Adrenal gland (tissue), 9 donors: ENCODE measurements at regions not wholly inside any gene's neighbourhood (a gene's known extent, or its start where the extent isn't known, plus 50 kb on each side); places are given as distances from the start of the nearest gene placed in this dataset.

Source experiments
- DNase-seq, 7 donors: peaks; one replicate each; pipeline ENCODE4 v3.0.0-alpha.2; 2019 to 2020
- H3K27ac ChIP-seq, 5 donors: fragments of 200-600 bp; sonication (generic) in 4 of 5; 1 replicate in 3 of 5; 2 replicates in 2 of 5; pipeline versions ENCODE4 v1.5.1 to v1.8.0; 2016 to 2020; ENCODE audit warnings: mild to moderate bottlenecking in 1 of 5
- H3K27me3 ChIP-seq: fragments of 200-600 bp; 2 replicates; pipeline ENCODE4 v1.8.0; 2021
- H3K36me3 ChIP-seq, 2 donors: fragments of 200-600 bp; replicated peaks in 1 of 2; 1 replicate in 1 of 2; 2 replicates in 1 of 2; pipeline versions ENCODE4 v1.5.1 to v1.8.0; 2018 to 2022
- H3K4me1 ChIP-seq, 2 donors: fragments of 200-600 bp; replicated peaks in 1 of 2; 1 replicate in 1 of 2; 2 replicates in 1 of 2; pipeline versions ENCODE4 v1.5.1 to v1.8.0; 2018 to 2021
- H3K4me3 ChIP-seq, 4 donors: fragments of 200-600 bp; sonication (generic) in 3 of 4; one replicate each; pipeline ENCODE4 v1.5.1; 2016 to 2018
- H3K9me3 ChIP-seq, 3 donors: fragments of 200-600 bp; sonication (generic) in 1 of 3; replicated peaks in 1 of 3; 1 replicate in 2 of 3; 2 replicates in 1 of 3; pipeline versions ENCODE4 v1.5.1 to v1.8.0; 2016 to 2021
- CTCF ChIP-seq, 6 experiments: fragments of 450-650 bp in 4 of 6; fragments of 200-600 bp in 2 of 6; sonication (generic) in 1 of 6; IDR thresholded peaks; 1 replicate in 5 of 6; 2 replicates in 1 of 6; pipeline versions ENCODE4 v1.5.1 to v1.8.0; 2016 to 2021; ENCODE audit warnings: antibody characterized with exemption in 6 of 6, mild to moderate bottlenecking in 2 of 6, moderate library complexity in 1 of 6
- POLR2A ChIP-seq, 2 donors: fragments of 450-650 bp; IDR thresholded peaks; one replicate each; pipeline ENCODE4 v1.6.1; 2017; ENCODE audit warnings: antibody characterized with exemption in 2 of 2, mild to moderate bottlenecking in 2 of 2, moderate library complexity in 1 of 2
- WGBS, 4 donors: extraction: QIAGEN DNeasy Blood & Tissue Kit in 2 of 4; methylation state at CpG; one replicate each; pipeline versions ENCODE4 v1.1.5 to v1.1.7; 2013 to 2017; 5-methylcytosine and 5-hydroxymethylcytosine counted together
- intact Hi-C, 2 donors: fragments of 100-400 bp; cut with DNase I; formaldehyde crosslinking; loops; one replicate each; pipeline versions ENCODE4 v1.14.1 to v1.15.0; 2022 to 2023
- donor health status: healthy with polysubstance abuse.
- donor health status: Bipolar disorder and iron deficiency.
- donor health status: DM: yes; HTN: yes; CAD: no.
- donor health status: DM: no; HTN: no; CAD: no.
- donor health status: DM: no; HTN: no; CAD: no.

- 61 to 97% (median 89%) methylated on average over 1 of the region's 1 CpG for WGBS, 4 donors
- H3K4me3 ChIP-seq: no peak overlapping the region
- no peak for TF ChIP-seq POLR2A (IDR thresholded peaks at IDR 0.05)
- TF ChIP-seq CTCF (IDR thresholded peaks at IDR 0.05): no peak
- H3K36me3 ChIP-seq: no peaks in the 10 kb centered on the region
- no peaks in the 10 kb centered on the region for H3K9me3 ChIP-seq
- intact Hi-C loops: no loop called here
- H3K27ac ChIP-seq: no peak overlapping the region
- no peak for DNase-seq
- H3K4me1 ChIP-seq: peaks cover 10 to 14% of the 10 kb centered on the region in 2 donors
- H3K27me3 ChIP-seq: no peaks in the 10 kb centered on the region
Observed at GRCh38 chr3:31440878-31441277, 91.8 kb upstream of the STT3B start.

- intact Hi-C loops: no loop called here
- H3K4me1 ChIP-seq: peaks cover 10 to 14% of the 10 kb centered on the region in 2 donors
- no peak overlapping the region for H3K27ac ChIP-seq
- 54 to 81% (median 63%) methylated on average over 2 of the region's 2 CpGs for WGBS, 4 donors
- H3K36me3 ChIP-seq: no peaks in the 10 kb centered on the region
- no peaks in the 10 kb centered on the region for H3K9me3 ChIP-seq
- no peak overlapping the region for H3K4me3 ChIP-seq
- H3K27me3 ChIP-seq: no peaks in the 10 kb centered on the region
- no peak for DNase-seq
- TF ChIP-seq POLR2A (IDR thresholded peaks at IDR 0.05): no peak
- no peak for TF ChIP-seq CTCF (IDR thresholded peaks at IDR 0.05)
Observed at GRCh38 chr3:31442755-31443154, 90.0 kb upstream of the STT3B start.

- Histone ChIP-seq H3K4me1 (peaks cover 10 to 14% of the 10 kb centered on the region in 2 donors), H3K27ac (no peak overlapping the region), H3K9me3 (peaks cover 0 to 4% (median 0%) of the 10 kb centered on the region in 3 donors), H3K36me3 (no peaks in the 10 kb centered on the region), H3K4me3 (no peak overlapping the region), H3K27me3 (no peaks in the 10 kb centered on the region)
- WGBS, 4 donors: 80 to 90% (median 86%) methylated on average over 6 of the region's 6 CpGs
- no peak for DNase-seq
- intact Hi-C loops: no loop called here
- TF ChIP-seq CTCF (IDR thresholded peaks at IDR 0.05): no peak
- TF ChIP-seq POLR2A (IDR thresholded peaks at IDR 0.05): no peak
Observed at GRCh38 chr3:31444220-31445142, 88.2 kb upstream of the STT3B start.

GRCh38 chr3:31445701-31446100, 87.0 kb upstream of the STT3B start:
- Histone ChIP-seq H3K27me3 (no peaks in the 10 kb centered on the region), H3K27ac (no peak overlapping the region), H3K36me3 (no peaks in the 10 kb centered on the region), H3K4me3 (no peak overlapping the region), H3K9me3 (peaks cover 0 to 10% (median 0%) of the 10 kb centered on the region in 3 donors), H3K4me1 (peaks cover 0 to 3% of the 10 kb centered on the region in 2 donors)
- DNase-seq: no peak
- intact Hi-C loops: no loop called here
- TF ChIP-seq POLR2A (IDR thresholded peaks at IDR 0.05) (no peak), CTCF (IDR thresholded peaks at IDR 0.05) (no peak)
- WGBS, 4 donors: 96 to 100% (median 97%) methylated on average over 1 of the region's 1 CpG
